ENCODE measurements at regions not wholly inside any gene's neighbourhood (a gene's known extent, or its start where the extent isn't known, plus 50 kb on each side); places are given as distances from the start of the nearest gene placed in this dataset.

DNA sequence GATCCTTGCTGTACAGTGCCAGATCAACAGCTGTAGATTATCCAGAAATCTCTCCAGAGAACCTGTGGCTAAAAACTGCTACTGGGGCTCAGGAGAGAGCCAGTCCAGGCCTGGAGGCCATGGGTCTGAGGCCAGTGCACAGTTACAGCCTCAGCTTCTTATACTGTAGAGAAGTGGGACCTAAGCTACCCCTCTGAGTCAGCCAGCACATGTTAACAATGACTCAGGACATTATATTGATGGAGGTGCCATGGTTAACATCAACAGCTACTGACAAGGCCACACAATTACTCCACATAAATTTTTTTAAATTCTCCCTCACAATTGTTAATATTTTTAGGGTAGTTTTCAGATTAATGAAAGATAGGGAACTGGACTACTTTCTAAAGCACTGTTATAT, 138.5 kb downstream of the RBM26 start:
- no peak for DNase-seq

DNA sequence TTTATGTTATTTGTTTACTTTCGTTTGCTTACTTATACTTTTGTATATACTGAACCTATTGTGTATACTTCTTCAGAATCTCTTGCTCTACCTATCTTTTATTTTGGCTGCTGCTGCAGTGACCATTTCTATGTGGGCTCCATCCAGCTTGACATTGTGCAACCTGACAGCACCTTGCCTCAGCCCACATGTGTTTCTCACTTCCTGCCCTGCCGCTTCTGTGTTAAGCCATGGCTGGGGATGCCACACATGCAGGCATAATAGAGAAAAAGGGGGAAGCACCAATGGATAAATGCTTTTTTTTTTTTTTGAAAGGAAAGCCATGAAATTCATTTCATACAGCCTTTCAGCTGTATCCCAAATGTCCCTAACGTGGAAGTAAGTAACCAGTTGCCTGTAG, 147.6 kb downstream of the RBM26 start:
- DNase-seq, result no peak

DNA sequence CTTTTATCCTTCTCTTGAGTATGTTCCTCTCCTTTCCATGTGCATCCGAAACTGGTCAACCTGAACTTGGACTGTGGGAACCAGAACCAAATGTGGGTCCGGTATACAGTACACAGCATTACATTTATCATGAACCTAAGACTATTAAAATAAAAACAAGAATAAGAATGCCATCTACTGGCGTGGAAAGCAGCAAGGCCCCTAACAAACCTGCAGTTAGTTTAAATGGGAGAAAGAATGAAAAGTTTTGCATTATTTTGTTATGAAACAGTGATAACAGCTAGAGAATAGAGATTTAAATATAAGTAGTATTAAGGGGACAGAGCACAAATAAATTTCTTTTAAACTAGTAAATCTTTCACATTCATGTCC, 159.5 kb downstream of the RBM26 start:
- no peak for DNase-seq

DNA sequence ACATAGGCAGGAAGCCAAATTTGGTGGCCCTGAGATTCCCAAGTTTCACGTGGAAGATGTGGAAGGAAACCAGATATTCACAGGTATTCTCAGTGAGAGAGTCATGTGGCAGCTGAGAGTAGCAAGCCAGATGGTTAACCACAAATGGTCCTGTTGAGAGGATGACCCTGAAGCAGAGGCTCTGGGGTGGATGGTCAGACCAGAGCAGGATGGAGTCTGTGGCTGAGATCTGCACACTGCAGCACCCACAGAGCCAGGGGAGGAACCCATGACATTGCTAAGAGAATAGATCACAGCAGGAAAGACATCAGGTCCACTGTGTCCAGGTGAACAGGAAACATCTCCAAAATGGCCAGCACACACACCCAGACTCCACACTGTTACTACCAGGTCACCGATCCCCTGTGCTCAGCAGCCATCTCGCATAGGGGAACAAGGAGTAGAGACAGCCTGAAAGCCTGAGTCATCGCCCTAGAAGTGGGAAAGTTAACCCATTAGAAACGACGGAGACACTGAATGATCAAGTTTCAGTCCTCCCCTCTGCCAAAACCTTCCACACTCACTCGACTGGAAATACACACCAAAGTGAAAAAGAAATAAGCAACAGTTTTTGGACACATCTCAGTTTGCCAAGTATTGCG, 160.0 kb downstream of the RBM26 start:
- DNase-seq, result no peak

DNA sequence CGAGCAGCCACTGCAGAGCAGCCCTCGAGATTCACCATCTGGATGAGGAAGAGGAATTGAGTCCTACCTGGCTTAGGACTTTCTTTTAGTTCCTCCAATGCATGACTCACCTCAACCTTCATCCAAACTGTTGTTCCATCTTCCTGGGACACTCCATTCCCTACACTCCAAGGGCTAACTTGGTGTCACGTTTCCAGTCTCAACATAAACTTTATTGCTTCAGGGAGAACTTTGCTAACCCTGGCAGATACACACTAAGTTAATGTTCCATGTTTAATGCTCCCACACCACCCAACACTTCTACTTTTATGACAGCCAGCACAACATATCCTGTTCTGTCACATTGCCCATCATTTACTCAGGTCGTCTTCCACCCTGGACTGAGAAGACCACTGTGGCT, 164.4 kb downstream of the RBM26 start:
- no peak for DNase-seq

DNA sequence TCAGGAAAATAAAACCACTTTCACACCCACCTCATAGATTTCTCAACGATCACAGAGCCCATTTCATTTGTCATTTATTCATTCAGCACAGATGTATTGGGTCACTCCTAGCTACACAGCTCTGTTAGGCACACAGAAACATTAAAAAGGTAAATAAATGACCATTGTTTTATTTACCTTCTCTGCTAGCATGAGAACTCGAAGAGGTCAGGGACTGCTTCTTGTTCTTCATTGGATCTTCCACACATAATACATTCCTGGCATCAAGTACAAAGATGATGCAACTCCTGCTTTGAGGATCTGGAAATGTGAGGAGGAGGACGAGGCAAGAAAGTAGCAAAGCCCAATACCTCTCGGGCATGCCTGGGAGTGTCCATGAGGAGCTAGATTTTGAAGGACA, 168.1 kb downstream of the RBM26 start:
- DNase-seq, result no peak

DNA sequence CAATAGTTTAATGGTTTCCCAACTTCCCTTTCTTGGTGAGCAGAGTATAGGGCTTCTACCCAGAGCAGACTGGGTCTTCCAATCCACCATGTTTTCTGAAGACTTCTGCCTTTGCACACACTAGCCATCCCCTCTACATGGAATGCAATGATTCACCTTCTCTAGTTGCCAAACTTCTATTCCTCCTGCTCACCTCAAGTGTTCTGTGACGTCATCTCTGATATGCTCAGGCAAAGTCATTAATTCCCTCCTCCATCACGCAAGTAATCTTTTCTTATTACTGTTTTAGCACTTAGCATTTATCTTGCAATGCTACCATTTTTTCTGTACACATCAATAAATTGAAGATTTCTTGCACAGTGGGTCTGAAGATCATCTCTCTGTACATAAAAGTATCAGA, 174.2 kb downstream of the RBM26 start:
- DNase-seq, result no peak

DNA sequence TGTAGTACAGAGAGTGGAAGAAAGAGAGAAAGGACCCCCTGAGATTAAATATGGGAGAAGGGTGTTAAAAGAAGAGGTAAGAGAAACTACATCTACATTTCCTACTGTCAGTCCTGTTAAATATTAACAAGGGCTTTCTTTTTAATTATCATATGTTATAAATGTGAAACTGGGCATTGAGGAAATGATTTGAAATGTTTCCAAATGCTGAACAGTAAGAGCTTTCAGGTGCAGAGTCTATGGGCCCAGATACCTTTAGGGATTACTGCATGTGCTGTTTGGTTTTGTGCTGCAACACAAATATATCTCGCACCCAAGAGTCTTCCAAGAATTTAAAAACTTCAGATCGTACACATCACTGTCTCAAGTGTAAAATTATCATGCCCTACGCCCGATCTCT, 176.3 kb downstream of the RBM26 start:
- DNase-seq, result no peak

DNA sequence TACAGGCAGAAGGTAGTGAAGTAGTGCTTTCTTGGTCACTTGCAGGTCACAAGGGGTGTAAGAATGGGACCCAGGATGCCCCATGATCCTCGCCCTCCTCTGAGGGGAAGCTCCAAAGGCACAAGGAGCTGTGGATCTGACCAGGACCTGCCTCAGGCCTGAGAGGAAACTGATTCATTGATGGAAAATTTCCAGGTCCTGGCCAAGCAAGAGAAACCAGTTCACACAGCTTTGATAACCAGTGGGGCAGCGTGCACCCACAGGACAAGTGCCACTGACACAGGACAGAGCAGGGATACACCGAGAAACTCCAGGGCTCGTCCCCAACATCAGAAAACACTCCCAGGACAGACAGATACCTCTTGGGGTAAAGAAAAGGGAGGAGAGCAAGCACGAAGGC, 177.1 kb downstream of the RBM26 start:
- no peak for DNase-seq

DNA sequence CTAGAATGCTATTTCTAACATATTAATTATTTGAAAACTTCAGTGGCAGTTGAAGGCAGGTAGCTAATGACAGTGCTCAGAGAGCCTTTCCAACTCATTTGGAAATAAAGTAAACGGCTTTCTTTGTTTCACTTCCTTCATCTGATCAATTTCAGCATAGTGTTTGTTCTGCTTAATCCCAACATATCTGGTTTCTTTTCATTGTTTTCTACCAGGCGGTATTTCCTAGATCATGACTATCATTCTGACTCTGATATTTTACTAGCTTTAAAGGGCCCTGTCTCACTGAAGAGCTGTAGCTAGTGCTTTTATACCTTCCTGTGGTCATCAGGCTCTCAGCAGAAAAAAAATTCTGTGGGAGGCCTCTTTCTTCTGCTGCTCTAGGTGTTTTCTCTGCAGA, 178.6 kb downstream of the RBM26 start:
- no peak for DNase-seq

DNA sequence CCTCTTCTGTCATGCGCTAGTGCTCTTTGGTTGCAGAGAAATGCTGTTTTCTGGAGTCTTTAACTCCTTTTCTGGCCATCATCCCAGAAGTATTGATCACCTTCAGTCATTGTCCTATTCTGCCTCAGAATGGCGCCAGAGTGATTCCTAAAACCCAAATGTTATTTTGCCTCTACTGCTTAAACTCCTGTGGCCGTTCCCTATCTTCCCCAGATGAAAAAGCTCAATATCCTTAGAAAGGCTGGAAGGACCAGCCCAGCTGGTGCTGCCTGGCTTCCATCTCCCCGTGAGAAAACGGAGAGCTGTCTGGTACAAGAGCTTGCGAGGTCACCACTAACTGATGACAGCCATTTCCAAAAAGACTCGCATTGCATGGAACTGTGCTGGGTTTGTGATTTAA, 179.1 kb downstream of the RBM26 start:
- DNase-seq, result no peak

DNA sequence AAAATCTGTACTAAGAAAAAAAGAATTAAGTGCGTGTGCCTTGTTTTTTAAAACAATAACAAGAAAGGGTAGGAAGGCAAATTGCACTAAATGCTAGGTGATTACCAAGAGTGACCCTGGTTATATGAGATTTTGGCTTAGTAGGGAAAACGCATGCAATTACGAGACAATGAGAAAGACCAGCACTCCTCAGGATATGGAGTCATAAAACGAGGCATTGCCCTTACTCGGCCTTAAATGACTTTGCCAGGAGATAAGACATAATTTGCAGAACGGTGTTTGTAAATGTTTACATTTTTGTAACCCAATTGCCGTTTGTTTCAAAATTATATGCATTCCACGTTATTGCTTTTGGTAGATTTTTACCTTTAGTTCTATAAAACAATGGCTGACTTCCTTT, 179.8 kb downstream of the RBM26 start:
- no peak for DNase-seq

DNA sequence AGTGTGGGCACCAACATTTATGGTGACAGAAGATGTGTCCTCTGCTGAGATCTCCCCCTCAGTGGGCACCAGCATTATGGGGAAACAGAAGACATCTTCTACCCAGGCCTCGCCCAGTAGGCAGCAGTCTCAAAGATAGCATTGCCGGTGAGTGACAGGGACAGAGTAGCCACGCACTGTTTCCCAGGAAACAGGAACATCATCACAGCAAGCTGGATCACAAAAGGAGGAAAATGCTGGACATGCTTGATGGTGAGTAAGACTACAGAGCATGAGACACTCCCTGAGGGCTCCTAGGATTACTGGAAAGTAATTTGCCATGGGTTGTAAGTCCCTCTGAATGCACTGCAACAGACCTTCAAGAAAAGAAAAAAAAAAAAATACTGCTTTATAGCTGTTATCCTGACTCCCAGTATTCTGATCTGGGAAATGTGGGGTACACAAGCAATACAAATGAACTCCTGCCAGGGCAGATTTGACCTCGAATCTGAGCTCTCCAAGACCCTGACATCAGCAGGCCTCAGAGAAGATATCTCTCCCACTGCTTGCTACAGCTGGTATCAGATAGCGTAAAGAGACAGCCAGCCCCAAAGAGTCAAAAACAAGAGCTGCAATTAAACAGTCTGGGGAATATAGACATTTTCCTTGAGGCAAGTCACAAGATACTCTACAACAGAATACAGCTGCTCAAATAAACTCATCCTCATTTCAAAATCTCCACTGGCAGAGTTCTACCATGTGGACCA, 180.4 kb downstream of the RBM26 start:
- DNase-seq, result no peak

DNA sequence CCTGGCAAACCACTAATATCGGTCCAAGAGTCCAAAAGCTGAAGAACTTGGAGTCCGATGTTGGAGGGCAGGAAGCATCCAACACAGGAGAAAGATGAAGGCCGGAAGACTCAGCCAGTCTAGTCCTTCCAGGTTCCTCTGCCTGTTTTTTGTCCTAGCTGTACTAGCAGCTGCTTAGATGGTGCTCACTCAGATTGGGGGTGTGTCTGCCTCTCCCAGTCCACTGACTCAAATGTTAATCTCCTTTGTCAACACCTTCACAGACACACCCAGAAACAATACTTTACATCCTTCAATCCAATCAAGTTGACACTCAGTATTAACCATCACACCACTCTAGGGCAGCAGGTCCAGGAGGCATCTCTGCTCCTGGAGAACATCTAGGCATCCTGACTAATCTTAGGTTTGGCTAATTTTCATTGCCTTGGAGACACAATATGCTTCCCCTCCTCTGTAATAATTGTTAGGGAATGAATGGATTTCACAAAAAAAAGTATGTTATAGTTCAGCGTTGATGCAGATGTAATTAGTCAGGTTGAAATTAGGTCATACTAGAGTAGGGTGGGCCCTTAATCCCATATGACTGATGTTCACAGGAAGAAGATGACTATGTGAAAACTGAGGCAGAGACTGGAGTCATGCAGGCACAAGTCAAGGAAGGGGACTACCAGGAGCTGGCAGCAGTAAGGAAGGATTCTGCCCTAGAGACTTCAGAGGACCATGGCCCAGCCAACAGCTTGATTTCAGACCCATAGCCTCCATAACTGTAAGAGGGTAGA, 183.4 kb downstream of the RBM26 start:
- DNase-seq, result no peak

DNA sequence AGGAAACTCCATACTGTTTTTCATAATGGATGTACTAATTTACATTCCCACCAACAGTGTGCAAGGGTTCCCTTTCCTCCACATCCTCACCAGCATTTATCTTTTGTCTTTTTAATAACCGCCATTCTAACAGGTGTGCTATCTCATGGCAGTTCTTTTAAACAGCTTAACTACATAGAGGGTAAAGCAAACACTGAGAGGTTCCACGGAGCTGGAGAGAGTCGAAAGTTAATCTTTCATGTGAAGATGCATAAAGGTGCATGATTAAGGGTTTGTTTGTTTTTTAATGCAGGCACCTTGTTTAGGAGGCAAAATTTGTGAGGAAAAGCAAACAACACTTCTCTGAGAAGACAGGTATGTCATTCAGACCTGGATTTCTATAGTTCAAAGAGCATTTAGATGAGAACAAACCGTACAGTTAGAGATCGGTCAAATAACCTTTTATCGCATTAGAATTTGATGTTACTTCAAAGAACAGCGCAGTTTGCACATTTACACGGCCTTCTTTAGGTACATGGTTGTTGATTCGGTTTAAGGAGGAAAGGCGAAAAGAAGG, 193.9 kb downstream of the RBM26 start:
- no peak for DNase-seq

DNA sequence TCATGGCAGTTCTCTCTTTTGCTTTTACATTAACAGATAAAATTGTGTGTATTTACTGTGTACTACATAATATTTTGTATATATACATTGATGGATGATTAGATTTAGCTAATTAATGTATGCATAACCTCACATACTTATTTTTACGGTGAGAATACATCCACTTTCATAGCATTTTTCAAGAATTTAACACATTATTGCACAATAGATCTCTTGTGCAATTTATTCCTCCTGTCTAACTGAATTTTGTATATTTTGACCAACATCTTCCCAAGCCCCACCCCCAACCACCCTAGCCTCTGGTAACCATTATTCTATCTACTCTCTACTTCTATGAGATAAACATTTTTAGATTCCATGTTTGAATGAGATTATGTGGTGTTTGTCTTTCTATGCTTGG, 194.7 kb downstream of the RBM26 start:
- no peak for DNase-seq

DNA sequence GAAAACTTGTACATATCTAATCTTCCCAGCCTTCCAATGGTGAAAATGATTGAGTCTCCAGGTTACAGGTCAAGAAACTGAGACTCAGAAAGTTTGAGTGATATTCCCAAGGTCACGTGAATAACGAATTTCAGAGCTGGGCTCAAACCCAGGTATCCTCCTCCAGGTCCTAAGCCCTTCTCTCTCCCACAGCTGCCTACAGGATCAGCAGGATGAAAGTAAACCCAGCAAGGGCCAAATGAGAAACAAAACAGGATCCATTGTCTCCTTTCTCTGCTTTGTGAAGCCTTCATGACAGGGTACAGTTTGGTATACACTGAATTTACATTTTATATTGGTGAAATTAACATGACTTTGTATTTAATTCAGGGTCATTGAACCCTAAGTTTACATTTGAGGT, 208.1 kb downstream of the RBM26 start:
- DNase-seq, result no peak

DNA sequence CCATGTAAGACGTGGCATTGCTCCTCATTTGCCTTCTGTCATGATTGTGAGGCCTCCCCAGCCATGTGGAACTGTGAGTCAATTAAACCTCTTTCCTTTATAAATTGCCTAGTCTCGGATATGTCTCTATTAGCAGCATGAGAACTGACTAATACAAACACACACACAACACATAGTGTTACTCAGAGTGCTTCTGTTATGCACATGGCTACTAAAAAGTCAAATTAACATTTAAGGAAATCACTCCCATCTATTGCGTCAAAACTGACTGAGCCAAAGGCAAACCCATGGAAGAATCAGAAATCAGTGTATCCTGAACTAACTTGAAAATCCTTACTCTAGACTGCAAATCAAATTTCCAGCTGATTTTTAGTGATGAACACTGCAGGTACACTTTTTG, 209.2 kb downstream of the RBM26 start:
- no peak for DNase-seq

DNA sequence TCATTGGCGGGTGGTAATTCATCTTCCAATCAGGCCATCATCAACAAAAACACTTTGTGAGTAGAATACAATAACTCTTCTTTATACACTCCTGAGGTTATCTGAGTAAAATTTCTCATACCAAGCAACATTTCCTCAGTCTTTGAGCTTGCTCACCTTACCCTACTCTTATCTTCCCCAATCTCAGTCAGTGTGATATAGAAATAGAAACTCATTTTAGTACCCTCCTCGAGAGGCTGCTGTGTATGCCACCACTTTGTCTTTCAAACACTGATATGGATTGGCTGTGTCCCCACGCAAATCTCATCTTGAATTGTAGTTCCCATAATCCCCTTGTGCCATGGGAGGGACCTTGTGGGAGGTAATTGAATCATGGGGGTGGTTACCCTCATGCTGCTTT, 209.7 kb downstream of the RBM26 start:
- no peak for DNase-seq

DNA sequence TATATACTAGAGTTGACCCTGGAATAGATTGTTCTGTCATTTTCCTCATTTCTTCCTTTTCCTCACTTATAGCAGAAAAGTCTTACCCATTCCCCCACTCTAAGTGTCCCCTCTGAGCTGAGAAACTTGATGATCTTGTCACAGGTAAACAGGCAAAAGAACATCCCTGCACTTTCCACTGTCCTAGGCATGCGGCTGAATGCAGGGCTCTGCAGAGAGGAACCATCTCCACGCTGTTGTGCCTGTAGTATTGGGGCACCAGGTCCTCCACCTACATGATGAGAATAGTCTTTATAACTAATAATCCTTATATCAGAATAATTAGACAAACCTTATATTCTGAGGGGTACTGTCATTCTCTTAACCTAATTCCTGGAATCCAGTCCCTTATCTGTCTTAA, 211.3 kb downstream of the RBM26 start:
- no peak for DNase-seq

DNA sequence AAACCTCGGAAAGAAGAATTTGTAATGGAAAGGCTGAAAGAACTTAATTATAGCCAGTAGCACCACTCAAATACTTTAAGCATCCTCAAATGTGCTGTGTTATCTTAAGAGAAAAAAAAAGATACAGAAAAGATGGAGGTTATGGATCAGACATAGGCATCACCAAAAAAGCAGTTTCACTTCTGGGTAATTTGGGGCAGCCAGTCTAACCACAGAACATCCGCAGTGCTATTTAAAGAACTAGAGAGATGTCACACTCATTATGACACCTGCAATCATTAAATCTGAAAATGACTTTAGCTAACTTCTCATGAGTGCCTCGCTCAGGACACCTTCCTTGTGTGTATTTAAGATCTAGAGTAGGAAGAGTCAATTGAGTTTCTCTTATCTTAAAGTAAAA, 211.8 kb downstream of the RBM26 start:
- no peak for DNase-seq

DNA sequence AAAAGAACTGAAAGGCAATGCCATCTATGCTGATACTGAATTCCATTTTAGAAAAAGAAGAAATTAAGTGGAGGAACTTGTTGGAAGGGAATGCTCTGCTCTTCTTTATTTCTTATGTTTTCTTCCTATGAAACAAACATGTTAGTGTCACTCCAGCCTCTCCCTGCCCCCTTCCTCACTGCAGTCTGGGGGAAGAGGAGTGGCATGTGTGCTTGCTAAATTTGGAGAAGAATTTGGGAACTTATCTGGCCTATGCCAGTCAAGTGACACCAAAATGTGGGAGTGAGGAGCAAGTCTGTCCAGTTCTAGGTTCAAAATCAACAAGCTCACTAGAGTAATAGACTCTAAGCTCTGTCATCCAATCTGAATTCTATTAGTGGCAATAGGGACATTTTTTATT, 214.6 kb downstream of the RBM26 start:
- DNase-seq, result no peak

DNA sequence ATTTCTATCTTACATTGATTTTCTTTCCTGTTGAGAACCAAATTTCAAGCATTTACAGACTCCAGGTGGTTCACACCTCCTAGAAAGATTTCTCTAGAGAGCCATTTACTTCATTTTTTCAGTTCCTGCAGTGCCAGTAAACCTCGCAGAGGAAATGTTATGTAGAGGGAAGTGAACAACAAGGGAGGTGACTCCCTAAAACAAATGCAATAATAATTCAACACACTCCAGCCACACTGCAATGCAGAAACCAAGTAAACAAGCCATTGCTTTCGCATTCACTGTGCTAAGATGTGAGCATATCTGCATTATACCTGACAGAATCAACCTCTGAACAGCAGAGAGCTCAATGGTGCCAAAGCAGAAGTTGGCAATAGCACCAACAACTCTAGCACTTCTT, 215.1 kb downstream of the RBM26 start:
- DNase-seq, result no peak
